ENCODE measurements at regions not wholly inside any gene's neighbourhood (a gene's known extent, or its start where the extent isn't known, plus 50 kb on each side); places are given as distances from the start of the nearest gene placed in this dataset.

GRCh38 chr5:122653087-122654017 lies 121.5 kb upstream of the SNX2 start:
- no peak for DNase-seq
- Mint-ChIP-seq H3K27me3 (ENCODE audit: insufficient read depth) (no peaks in the 10 kb centered on the region; the same call in 1 of the 2 replicates), H3K27ac (no peak overlapping the region), H3K36me3 (ENCODE audit: low read depth) (no peaks in the 10 kb centered on the region), H3K4me1 (ENCODE audit: low read depth) (no peaks in the 10 kb centered on the region), H3K9me3 (no peaks in the 10 kb centered on the region), H3K4me3 (no peak overlapping the region)
- no peak for TF ChIP-seq CTCF (IDR thresholded peaks at IDR 0.05)

GRCh38 chr5:122656160-122656559 lies 118.7 kb upstream of the SNX2 start:
- TF ChIP-seq CTCF (IDR thresholded peaks at IDR 0.05): no peak
- Mint-ChIP-seq H3K9me3 (no peaks in the 10 kb centered on the region), H3K27ac (no peak overlapping the region), H3K4me3 (no peak overlapping the region), H3K36me3 (ENCODE audit: low read depth) (no peaks in the 10 kb centered on the region), H3K27me3 (ENCODE audit: insufficient read depth) (no peaks in the 10 kb centered on the region), H3K4me1 (ENCODE audit: low read depth) (no peaks in the 10 kb centered on the region)
- no peak for DNase-seq

GRCh38 chr5:122656577-122656976 lies 118.3 kb upstream of the SNX2 start:
- DNase-seq: no peak
- TF ChIP-seq CTCF (IDR thresholded peaks at IDR 0.05): no peak
- H3K4me3 Mint-ChIP-seq: no peak overlapping the region
- H3K9me3 Mint-ChIP-seq: no peaks in the 10 kb centered on the region
- no peaks in the 10 kb centered on the region for H3K36me3 Mint-ChIP-seq (ENCODE audit: low read depth)
- H3K27ac Mint-ChIP-seq: no peak overlapping the region
- no peaks in the 10 kb centered on the region for H3K4me1 Mint-ChIP-seq (ENCODE audit: low read depth)
- no peaks in the 10 kb centered on the region for H3K27me3 Mint-ChIP-seq (ENCODE audit: insufficient read depth)

GRCh38 chr5:122661496-122662180 lies 113.2 kb upstream of the SNX2 start:
- Mint-ChIP-seq H3K36me3 (ENCODE audit: low read depth) (no peaks in the 10 kb centered on the region), H3K4me1 (ENCODE audit: low read depth) (no peaks in the 10 kb centered on the region), H3K4me3 (no peak overlapping the region), H3K9me3 (no peaks in the 10 kb centered on the region), H3K27me3 (ENCODE audit: insufficient read depth) (no peaks in the 10 kb centered on the region), H3K27ac (no peak overlapping the region)
- no peak for DNase-seq
- TF ChIP-seq CTCF (IDR thresholded peaks at IDR 0.05): no peak

- DNase-seq: no peak
- no peaks in the 10 kb centered on the region for H3K36me3 Mint-ChIP-seq (ENCODE audit: low read depth)
- H3K9me3 Mint-ChIP-seq: no peaks in the 10 kb centered on the region
- H3K27me3 Mint-ChIP-seq (ENCODE audit: insufficient read depth): no peaks in the 10 kb centered on the region; the same call in 1 of the 2 replicates
- H3K4me3 Mint-ChIP-seq: no peak overlapping the region
- no peak overlapping the region for H3K27ac Mint-ChIP-seq
- TF ChIP-seq CTCF (IDR thresholded peaks at IDR 0.05): no peak
- no peaks in the 10 kb centered on the region for H3K4me1 Mint-ChIP-seq (ENCODE audit: low read depth)
Observed at GRCh38 chr5:122665051-122665450, 109.8 kb upstream of the SNX2 start.

Data from HFFc6 (cell line).